RPMI7951 (cell line): ENCODE measurements at regions not wholly inside any gene's neighbourhood (a gene's known extent, or its start where the extent isn't known, plus 50 kb on each side); places are given as distances from the start of the nearest gene placed in this dataset.
A peak's percentile ranks its signal among the peaks of the same experiment; 100 is the strongest.

Experiments used
- DNase-seq: peaks from one replicate; pipeline ENCODE4 v3.0.0-alpha.2; 2012; ENCODE audit warnings: low read depth

DNA sequence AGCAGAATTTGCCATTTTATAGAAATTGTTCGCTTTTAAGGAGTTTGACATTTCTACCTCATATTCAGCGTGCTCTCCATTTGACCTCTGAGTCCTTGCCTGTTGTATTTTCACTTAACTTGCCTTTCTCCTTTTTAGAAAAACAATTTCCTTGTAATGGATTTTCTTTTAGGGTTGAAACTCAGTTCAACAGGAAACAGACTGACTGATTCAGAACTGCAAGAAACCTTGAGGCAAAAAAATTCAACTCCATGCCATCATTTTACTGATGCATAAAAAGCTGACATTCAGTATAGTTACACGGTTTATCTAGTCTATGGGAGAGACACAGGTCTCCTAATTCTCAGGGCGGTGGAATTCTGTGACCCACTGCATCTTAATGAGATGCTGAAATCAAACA, 59.8 kb downstream of the MRPS30 start:
- peak; percentile 34 for DNase-seq

DNA sequence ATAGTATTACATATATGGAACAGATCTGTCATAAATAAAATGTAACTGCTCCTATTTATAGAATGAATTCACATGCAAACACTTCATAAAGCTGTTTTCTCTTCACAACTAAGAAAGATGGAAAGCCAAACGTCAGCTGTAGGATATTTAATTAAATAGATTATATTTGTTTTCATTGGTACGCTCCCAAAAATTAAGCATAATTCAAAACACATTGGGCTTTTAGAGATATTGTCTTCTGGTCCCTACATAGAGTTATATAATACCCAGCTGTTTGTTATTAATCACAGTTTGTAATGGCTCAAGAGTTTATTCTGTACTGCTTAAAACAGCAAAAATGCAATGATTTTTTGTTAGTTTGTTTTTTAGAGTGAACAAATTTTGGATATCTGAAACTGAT, 61.2 kb downstream of the MRPS30 start:
- DNase-seq, result no peak

GRCh38 chr5:44870430-44870829, 61.7 kb downstream of the MRPS30 start:
- DNase-seq, result no peak

DNA sequence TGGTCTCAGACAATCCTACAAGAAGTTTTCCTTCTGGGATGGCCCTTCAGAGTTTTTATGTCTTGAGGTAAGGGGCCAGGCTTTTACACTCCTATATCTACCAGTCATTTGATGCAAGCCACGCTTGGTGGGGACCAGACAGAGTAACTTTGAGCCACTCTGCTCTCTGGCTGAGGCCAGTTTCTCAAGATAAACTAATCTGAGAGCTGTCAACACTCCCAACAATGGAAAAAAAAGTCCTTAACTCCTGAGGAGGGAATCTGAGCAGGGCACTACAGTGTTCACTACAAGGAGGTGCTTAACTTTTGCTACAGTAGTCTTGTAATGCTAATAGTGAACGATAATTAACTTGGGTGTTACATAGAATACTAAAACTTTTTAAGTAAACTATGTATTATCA, 62.7 kb downstream of the MRPS30 start:
- DNase-seq, result no peak

DNA sequence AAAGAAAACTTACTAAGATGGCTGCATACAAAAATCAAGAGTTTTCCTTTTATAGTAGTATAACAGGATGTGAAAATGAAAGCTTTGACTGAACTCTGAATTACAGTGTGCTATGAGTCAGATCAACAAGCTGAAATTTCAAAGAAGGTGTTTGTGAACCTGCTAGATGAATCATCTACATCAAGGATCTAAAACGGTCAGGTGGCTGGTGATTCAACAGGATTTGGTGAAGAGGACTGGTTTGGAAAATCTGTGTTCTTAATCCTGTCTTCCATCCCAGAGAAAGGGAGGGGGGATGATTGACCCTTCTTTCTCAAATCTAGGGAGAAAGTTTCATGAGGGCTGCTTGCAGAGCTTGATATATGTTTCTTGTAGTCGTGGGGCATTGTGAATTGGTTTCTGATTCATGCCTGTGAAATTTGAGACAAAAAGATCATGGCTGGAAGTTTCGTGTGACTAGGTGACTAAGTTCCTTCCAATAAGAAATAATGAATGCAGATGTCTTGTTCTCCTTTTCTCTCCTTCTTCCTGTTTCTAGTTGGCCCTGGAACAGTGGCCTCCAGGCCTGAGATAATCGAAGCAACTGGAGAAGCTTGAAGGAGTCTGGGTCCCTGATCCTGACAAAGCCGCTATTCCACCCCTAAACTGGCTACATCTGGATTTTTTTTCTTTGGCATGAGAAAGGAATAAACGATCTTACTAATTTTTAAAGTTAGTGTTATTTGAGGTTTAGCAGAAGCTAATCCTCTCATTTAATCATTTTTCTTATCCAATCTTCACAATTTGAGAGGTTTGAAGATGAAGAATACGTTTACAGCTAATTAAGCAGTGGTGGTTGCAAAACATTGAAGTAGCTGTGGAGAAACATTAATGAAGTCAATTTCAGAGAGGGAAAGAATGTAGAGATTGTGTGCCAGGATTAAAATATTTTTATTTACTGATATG, 67.2 kb downstream of the MRPS30 start:
- peak; percentile 89 for DNase-seq

GRCh38 chr5:44881266-44881665, 72.5 kb downstream of the MRPS30 start:
- DNase-seq, result no peak

- no peak for DNase-seq
Measured at GRCh38 chr5:44884036-44884435, 75.3 kb downstream of the MRPS30 start.

GRCh38 chr5:44885903-44886302, 77.2 kb downstream of the MRPS30 start:
- peak; percentile 62 for DNase-seq

GRCh38 chr5:44887722-44888121, 79.0 kb downstream of the MRPS30 start:
- no peak for DNase-seq

GRCh38 chr5:44888435-44888834, 79.7 kb downstream of the MRPS30 start:
- no peak for DNase-seq

- DNase-seq, result no peak
Measured at GRCh38 chr5:44891116-44891515, 82.4 kb downstream of the MRPS30 start.

- no peak for DNase-seq
Measured at GRCh38 chr5:44900273-44900954, 91.7 kb downstream of the MRPS30 start.

DNA sequence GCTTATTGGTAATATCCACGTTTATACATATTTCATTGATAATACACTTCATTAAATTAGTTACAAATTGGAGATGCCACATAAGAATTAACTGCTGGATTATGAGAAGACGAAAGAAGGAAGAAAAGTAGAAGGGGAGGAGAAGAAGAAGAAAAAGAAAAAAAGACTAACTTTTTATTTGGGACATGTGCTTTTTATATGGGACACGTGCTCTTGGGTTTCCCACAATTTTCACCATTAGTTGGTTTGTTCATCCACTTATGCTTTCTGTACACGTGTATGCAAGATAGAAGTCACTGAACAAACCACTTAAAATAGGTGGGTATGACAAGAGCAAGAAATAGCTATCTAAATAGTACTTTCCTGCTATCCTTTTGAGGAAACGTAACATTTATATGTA, 98.6 kb downstream of the MRPS30 start:
- DNase-seq, result no peak

GRCh38 chr5:44909004-44909403, 100.3 kb downstream of the MRPS30 start:
- DNase-seq, result no peak

- DNase-seq, result no peak
Measured at GRCh38 chr5:44911501-44911900, 102.8 kb downstream of the MRPS30 start.

DNA sequence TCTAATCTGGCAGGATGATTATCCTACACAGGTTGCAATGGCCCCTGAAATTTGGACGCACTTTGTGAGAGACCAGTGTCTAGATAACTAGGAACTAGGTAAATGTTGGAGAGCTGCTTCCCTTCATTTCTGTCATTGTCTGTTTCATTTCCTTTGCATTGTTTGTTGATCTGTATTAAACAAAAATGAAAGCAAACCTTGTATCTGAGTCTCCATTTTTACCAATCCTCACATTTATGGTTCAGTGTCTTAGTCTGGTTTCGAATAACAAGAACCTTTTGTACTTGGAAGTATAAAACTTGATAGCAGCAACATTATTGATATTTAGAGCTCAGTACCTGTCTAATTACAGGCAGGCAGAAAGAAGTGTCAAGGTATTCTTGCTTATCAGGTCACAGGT, 105.5 kb downstream of the MRPS30 start:
- no peak for DNase-seq

DNA sequence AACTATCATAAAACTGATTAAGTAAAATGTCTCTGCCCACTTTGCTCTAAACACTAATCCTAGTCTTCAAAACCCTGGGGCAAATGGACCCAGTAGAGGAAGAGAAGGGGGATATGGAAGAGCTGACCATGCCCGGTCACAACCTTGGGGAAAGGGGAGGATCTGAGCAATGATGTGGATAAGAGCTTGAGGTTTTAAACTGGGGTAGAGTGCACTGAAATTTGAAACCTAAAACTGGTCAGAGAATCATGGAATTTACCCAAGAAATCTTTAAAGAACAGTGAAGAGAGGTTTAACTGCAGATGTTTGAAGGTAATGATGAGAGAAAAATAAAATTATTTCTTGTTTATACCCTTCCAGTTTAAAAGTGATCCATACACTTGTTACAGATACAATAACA, 110.8 kb downstream of the MRPS30 start:
- no peak for DNase-seq

DNA sequence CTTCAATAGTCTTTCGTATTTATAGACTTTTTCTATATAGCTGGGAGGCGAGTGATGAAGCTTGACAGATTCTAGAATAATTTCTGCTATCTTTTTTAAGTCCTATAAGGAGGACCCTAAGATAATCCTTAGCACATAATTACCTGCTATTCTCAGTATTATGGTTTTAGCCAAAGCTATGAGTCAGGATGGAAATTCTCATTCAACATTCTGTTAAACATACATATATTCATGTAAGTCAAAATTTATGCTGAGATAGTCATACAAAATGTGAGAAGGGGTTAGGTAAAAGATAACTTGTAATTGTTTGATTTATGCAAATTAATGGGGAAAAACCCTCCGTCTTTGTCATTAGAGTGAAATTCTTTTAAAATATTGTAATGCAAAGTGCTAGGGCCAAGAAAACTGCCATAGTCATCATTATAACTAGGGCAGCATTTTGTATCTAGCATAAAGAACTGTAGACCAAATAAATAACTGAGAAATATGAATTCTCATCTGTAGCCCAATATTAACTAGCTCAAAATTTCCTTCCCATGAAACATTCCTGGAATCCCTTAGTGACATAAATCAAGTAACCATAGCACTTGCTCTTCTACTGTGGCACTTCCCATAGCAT, 118.5 kb downstream of the MRPS30 start:
- no peak for DNase-seq

GRCh38 chr5:44932922-44933585, 124.3 kb downstream of the MRPS30 start:
- DNase-seq, result no peak

DNA sequence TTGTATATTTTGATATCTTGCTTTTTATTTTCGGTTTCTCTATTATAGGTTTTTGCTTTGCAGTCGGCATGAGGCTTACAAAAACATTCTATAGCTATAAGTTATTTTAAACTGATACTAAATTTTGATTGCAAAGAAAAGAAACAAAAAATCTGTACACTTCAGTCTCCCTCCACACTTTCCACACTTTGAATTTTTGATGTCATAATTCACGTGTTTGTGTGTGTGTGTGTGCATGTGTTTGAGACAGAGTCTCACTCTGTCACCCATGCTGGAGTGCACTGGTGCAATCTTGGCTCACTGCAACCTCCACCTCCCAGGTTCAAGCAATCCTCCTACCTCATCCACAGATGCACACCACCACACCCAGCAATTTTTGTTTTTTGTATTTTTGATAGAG, 124.9 kb downstream of the MRPS30 start:
- no peak for DNase-seq

DNA sequence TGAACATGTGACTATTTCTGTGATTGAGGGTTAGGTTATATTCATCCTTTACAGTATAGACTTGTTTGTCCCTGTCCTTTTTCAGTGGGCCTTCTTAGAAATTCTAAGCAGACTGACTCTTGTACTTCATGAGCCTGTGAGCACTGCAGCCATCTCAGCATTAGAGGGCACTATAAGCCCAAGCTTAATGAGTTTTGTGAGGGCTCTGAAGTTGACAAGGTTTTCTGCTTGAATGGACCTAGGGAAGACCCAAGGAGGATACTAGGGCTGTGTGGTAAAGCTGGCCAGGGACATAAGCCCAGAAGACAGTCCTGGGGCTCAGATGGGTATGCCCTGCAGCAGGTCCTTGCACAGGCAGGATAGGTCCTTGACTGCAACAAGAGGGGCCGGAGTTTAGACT, 126.5 kb downstream of the MRPS30 start:
- DNase-seq, result peak; percentile 30

DNA sequence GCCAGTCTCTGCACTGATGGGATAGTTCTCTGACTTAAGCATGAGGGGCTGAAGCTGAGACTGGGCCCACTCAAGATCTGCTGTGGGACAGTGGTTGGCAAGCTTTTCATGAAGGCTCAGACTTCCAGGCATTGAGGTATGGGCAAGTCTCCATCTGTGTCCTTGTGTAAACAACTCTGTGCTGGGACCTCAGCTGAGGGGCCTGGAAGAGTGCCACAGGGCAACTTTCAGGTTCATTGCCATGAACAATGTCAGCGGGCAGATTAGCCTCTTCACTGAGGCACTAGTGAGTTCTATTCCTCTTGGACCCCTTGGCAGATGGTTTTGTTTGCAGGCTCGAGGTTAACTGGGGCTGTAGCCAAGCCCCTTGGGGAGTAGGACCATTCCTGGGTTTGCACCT, 127.1 kb downstream of the MRPS30 start:
- DNase-seq, result no peak
